LNCAP (cell line): ENCODE measurements at regions not wholly inside any gene's neighbourhood (a gene's known extent, or its start where the extent isn't known, plus 50 kb on each side); places are given as distances from the start of the nearest gene placed in this dataset.

Experiments used
- CTCF ChIP-seq: fragments of 450-650 bp; IDR thresholded peaks from 2 replicates; pipeline ENCODE4 v1.5.1; 2017; ENCODE audit warnings: mild to moderate bottlenecking

- no peak for TF ChIP-seq CTCF
Observed at GRCh38 chr15:81792646-81793045, 253.2 kb downstream of the MEX3B start.

GRCh38 chr15:81789403-81789802 lies 256.4 kb downstream of the MEX3B start:
- TF ChIP-seq CTCF, result no peak

- TF ChIP-seq CTCF, result no peak
Observed at GRCh38 chr15:81786776-81787175, 259.0 kb downstream of the MEX3B start.

- no peak for TF ChIP-seq CTCF
Observed at GRCh38 chr15:81785679-81786078, 260.1 kb downstream of the MEX3B start.

- no peak for TF ChIP-seq CTCF
Observed at GRCh38 chr15:81785181-81785580, 260.6 kb downstream of the MEX3B start.

GRCh38 chr15:81784751-81785150 lies 261.1 kb downstream of the MEX3B start:
- TF ChIP-seq CTCF, result no peak

GRCh38 chr15:81783586-81783985 lies 262.2 kb downstream of the MEX3B start:
- no peak for TF ChIP-seq CTCF

GRCh38 chr15:81783076-81783475 lies 262.7 kb downstream of the MEX3B start:
- TF ChIP-seq CTCF, result no peak
